ENCODE measurements at regions not wholly inside any gene's neighbourhood (a gene's known extent, or its start where the extent isn't known, plus 50 kb on each side); places are given as distances from the start of the nearest gene placed in this dataset.

DNA sequence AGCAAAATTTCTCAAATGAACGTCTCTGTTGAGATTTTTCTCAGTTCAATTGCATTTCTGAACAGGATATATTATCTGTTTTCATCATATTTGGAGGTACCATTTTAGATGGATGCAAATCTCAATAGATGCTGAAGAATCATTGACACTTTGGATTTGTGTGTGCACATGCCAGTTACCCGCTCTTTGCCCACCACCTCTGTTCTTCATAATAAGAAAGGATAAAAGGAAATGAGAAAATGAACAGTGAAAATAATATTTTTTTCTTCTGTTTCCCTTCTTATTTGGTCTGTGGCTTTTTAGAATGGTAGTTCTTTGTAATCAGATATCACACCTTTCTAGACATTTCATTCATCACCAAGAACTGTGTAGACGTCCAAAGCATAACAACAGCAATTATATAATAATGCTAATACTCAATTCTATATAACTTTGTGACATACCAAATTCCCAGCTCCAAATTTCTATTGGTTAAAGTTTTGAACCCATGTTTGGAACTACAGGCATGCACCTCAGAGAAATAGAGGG lies 256.7 kb upstream of the SATB1 start:
- DNase-seq, result no peak
- TF ChIP-seq GATA1 (IDR thresholded peaks at IDR 0.05; ENCODE audit: low read depth, low read length) (no peak), POLR2A (IDR thresholded peaks at IDR 0.05; ENCODE audit: low read length) (no peak)

DNA sequence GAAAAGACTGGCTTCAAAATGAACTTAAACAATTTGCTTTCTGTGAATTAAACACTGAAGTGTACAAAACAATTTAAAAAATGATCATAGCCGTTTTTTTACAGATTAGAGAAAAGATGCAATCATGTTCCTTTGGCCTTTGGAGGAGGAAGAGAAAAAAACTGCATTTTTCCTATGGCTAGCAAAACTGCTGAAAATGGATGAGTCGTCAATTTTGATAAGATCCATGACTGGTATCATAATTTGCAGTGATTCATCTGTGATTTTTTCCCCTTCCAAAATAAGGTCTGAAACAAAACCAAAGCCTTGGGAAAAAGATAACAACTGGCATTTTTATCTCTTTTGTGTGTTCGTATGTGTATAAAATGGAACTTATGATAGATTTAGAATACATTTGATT lies 255.6 kb upstream of the SATB1 start:
- no peak for DNase-seq
- no peak for TF ChIP-seq GATA1 (IDR thresholded peaks at IDR 0.05; ENCODE audit: low read depth, low read length)
- TF ChIP-seq POLR2A (IDR thresholded peaks at IDR 0.05; ENCODE audit: low read length), result no peak

- no peak for DNase-seq
- TF ChIP-seq POLR2A (IDR thresholded peaks at IDR 0.05; ENCODE audit: low read length) (no peak), GATA1 (IDR thresholded peaks at IDR 0.05; ENCODE audit: low read depth, low read length) (no peak)
Measured at GRCh38 chr3:18679238-18679637, 254.1 kb upstream of the SATB1 start.

GRCh38 chr3:18675197-18675596 lies 250.1 kb upstream of the SATB1 start:
- no peak for DNase-seq
- no peak for TF ChIP-seq GATA1 (IDR thresholded peaks at IDR 0.05; ENCODE audit: low read depth, low read length)
- no peak for TF ChIP-seq POLR2A (IDR thresholded peaks at IDR 0.05; ENCODE audit: low read length)

DNA sequence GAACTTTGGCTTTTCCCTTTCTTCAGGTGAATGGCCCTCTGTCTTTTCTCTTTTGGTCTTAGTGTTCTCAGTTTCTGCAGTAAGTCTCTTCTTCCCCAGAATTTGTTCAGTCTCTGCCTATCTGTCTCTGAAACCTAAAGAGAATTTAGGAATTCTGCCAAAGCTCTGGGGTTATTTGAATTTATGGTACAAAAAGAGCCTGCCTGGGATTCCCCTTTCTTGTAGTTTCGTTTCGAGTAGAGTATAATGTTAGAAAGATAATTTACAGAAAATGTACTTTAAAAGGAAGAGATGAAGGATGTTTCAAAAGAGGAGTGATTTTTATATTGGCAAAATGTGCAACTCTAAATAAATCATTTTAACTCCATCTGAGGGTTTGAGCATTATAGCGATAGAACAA lies 247.4 kb upstream of the SATB1 start:
- TF ChIP-seq GATA1 (IDR thresholded peaks at IDR 0.05; ENCODE audit: low read depth, low read length) (no peak), POLR2A (IDR thresholded peaks at IDR 0.05; ENCODE audit: low read length) (no peak)
- DNase-seq, result no peak

- TF ChIP-seq POLR2A (IDR thresholded peaks at IDR 0.05; ENCODE audit: low read length), result no peak
- no peak for TF ChIP-seq GATA1 (IDR thresholded peaks at IDR 0.05; ENCODE audit: low read depth, low read length)
- no peak for DNase-seq
Measured at GRCh38 chr3:18670759-18671158, 245.6 kb upstream of the SATB1 start.

GRCh38 chr3:18669374-18669773 lies 244.2 kb upstream of the SATB1 start:
- no peak for DNase-seq
- TF ChIP-seq POLR2A (IDR thresholded peaks at IDR 0.05; ENCODE audit: low read length), result no peak
- no peak for TF ChIP-seq GATA1 (IDR thresholded peaks at IDR 0.05; ENCODE audit: low read depth, low read length)

DNA sequence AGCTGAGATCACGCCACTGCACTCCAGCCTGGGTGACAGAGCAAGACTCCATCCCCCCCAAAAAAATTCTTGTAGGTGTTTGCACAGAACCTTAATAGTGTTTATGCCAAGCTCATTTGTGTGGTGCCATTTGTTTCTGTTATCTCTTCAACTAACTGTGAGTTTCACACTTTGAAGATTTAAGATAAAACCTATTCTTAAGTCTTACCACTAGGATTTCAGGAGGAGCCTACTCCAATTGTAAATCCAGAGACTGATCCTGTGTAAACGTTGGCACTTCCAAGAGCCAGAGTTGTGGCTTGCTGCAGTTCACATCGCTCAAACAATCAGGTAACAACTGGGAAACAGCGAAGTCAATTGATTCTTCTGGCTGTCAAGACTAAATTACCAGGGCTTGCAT lies 242.4 kb upstream of the SATB1 start:
- DNase-seq, result no peak
- TF ChIP-seq POLR2A (IDR thresholded peaks at IDR 0.05; ENCODE audit: low read length) (no peak), GATA1 (IDR thresholded peaks at IDR 0.05; ENCODE audit: low read depth, low read length) (no peak)

DNA sequence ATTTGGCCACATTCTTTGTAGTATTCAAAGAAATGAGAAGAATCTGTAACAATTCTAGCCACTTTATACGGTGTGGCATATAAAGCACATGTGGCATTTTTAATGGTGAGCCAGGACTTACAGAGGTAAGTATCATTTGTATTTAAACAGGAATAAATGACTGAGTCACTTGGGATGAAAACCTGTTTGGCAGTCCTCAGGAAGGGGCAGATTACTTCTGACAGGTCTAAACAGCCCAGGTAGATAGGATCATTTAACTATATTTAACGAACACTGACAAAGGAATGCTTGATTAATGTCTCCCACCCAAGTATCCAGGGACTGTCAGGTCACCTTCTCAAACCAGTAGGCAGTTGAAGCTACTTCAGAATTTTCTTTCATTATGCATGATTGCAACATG lies 241.5 kb upstream of the SATB1 start:
- DNase-seq, result no peak
- no peak for TF ChIP-seq GATA1 (IDR thresholded peaks at IDR 0.05; ENCODE audit: low read depth, low read length)

DNA sequence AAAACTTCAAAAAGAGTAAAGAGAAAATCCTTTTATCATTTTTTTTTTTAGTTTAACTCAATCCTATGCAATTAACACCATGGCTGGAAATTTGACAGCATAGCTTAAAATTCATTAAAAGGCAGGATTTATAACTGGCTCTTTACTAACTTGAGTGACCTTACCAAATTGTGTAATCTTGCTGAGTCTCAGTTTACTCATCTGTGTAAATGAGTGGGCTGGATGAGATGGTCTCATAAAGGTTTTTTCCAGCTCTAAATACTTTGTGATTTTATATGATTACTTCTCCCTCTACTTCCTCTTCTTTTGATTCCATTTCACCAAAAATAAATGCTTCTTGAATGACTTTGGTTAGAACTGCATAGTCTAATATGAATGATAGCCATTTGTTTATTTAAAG lies 234.9 kb upstream of the SATB1 start:
- no peak for DNase-seq
- TF ChIP-seq GATA1 (IDR thresholded peaks at IDR 0.05; ENCODE audit: low read depth, low read length), result no peak
- no peak for TF ChIP-seq POLR2A (IDR thresholded peaks at IDR 0.05; ENCODE audit: low read length)

DNA sequence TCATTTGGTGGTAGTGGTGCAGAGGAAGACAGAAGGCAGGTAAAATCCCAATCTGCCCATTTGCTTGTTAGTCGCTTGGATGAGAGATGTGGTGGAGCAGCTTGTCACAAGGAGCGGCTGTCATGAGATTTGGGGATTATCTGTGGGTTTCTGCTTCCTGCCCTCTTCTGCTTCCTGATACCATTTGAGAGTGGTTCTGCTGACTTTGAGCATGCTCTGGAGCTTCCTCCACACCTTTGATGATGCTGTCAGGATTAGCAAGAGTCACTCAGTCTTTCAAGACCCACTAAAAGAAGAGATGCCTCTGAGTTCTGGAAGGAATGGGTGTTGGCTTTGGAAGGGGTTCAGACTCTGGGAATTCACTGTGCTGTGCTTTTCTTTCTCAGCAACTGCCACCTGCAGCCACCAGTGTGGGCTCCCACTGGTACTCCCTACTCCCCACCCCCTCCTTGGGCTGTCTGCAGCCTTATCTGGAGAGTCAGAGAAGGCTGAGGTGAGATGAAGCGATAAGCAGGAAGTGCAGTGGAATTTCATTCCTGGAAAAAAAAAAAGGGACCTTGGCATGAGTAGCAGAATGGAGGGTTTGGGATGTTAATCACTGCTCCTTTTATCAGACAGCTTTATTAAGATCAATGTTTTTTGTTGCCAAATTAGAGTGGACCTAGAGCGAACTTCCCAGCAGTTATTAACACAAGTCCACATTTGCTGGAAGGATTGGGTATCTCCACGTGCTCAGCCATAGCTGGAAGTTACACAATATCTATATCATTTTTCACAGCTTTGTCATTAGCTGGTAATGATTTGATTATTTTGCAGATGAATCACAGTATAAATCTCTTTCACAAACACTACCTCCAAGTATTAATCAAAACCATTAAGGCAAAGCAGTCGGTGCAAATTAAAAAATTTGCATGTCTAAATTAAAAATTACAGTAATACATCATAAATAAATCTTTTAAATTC lies 233.0 kb upstream of the SATB1 start:
- no peak for TF ChIP-seq POLR2A (IDR thresholded peaks at IDR 0.05; ENCODE audit: low read length)
- TF ChIP-seq GATA1 (IDR thresholded peaks at IDR 0.05; ENCODE audit: low read depth, low read length), result no peak
- no peak for DNase-seq

DNA sequence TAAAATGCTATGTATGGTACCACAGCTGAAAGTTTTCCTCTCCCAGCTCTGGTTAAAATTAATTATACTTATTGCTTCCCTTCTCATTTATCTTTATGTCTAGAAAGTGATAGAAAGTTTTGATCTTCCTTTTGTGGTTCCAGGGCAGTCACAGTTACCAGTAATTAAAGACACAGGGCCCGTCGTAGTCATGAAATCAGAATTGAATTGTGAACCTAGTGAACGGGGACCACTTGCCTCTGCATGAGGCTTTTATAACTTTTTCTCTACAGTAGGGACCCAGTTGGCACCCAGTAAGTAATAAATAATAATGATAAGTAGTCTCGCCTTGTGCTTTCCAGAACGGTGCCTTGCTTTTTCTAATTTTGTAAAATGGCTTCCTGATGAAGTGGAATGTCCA lies 231.7 kb upstream of the SATB1 start:
- TF ChIP-seq POLR2A (IDR thresholded peaks at IDR 0.05; ENCODE audit: low read length) (no peak), GATA1 (IDR thresholded peaks at IDR 0.05; ENCODE audit: low read depth, low read length) (no peak)
- DNase-seq, result no peak

DNA sequence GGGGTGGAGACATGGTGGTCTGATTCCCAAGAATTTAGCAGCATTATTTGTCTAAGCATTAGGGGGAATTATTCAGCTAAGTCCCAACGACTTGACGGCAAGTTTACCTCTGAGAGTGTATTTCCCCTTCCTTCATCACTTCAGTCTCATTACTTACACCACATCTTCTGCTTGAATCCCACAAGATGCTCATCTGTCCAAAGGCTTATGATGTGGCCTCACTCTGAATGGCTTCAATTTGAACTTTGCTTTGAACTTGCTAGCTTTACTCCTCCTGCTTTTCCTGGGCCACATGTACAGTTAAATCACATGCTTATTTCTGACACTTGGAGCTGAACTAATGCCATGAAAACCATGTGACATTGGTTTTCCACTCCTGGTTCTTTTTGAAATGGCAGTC lies 231.3 kb upstream of the SATB1 start:
- no peak for DNase-seq
- TF ChIP-seq POLR2A (IDR thresholded peaks at IDR 0.05; ENCODE audit: low read length) (no peak), GATA1 (IDR thresholded peaks at IDR 0.05; ENCODE audit: low read depth, low read length) (no peak)

DNA sequence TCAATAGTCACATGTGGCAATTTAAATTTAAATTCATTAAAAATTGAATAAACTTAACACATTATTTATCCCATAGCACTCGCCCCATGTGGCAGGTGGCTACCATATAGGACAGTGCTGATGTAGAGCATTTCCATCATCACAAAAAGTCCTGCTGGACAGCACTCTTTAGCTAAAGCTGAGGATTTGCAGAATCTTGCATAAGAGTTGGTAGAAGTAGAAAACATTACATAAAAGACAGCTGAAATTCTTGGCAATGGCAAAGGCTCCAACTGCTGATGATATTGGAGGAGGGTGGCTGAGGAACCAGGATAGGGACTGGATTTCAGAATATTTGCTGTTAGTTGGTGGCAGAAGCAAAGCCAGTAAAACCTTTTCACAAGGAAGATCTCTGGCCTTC lies 230.7 kb upstream of the SATB1 start:
- no peak for TF ChIP-seq GATA1 (IDR thresholded peaks at IDR 0.05; ENCODE audit: low read depth, low read length)
- TF ChIP-seq POLR2A (IDR thresholded peaks at IDR 0.05; ENCODE audit: low read length), result no peak
- DNase-seq, result no peak

- DNase-seq, result no peak
- TF ChIP-seq GATA1 (IDR thresholded peaks at IDR 0.05; ENCODE audit: low read depth, low read length), result no peak
Measured at GRCh38 chr3:18652781-18653180, 227.6 kb upstream of the SATB1 start.

All from erythroblast (primary cell).